HG03175 (cell line): ENCODE measurements at regions not wholly inside any gene's neighbourhood (a gene's known extent, or its start where the extent isn't known, plus 50 kb on each side); places are given as distances from the start of the nearest gene placed in this dataset.

Experiments
- ATAC-seq: cut with Tn5 transposase; IDR thresholded peaks from one replicate; pipeline ENCODE4 v1.9.1; 2021; ENCODE audit warnings: mild to moderate bottlenecking, moderate library complexity; ENCODE audit not compliant: unreplicated experiment

- no peak for ATAC-seq
Observed at GRCh38 chr1:198903203-198903602, 264.4 kb downstream of the PTPRC start.

GRCh38 chr1:198903621-198904020 lies 264.8 kb downstream of the PTPRC start:
- ATAC-seq: no peak

- no peak for ATAC-seq
Observed at GRCh38 chr1:198904321-198904720, 265.5 kb downstream of the PTPRC start.

- ATAC-seq: no peak
Observed at GRCh38 chr1:198906739-198907422, 268.0 kb downstream of the PTPRC start.

- no peak for ATAC-seq
Observed at GRCh38 chr1:198907423-198907746, 268.5 kb downstream of the PTPRC start.

GRCh38 chr1:198908995-198909394 lies 270.2 kb downstream of the PTPRC start:
- no peak for ATAC-seq

- no peak for ATAC-seq
Observed at GRCh38 chr1:198909973-198910372, 271.1 kb downstream of the PTPRC start.

GRCh38 chr1:198910816-198911215 lies 272.0 kb downstream of the PTPRC start:
- no peak for ATAC-seq

GRCh38 chr1:198912046-198912445 lies 273.2 kb downstream of the PTPRC start:
- no peak for ATAC-seq

GRCh38 chr1:198913667-198914066 lies 274.8 kb downstream of the PTPRC start:
- ATAC-seq: no peak

- no peak for ATAC-seq
Observed at GRCh38 chr1:198915327-198916231, 276.7 kb downstream of the PTPRC start.

GRCh38 chr1:198917226-198917625 lies 278.4 kb downstream of the PTPRC start:
- ATAC-seq: no peak

- ATAC-seq: no peak
Observed at GRCh38 chr1:198918920-198919319, 280.1 kb downstream of the PTPRC start.

GRCh38 chr1:198919667-198920398 lies 281.0 kb downstream of the PTPRC start:
- peak; percentile 69 for ATAC-seq

- peak; percentile 62 for ATAC-seq
Observed at GRCh38 chr1:198922638-198923430, 284.0 kb downstream of the PTPRC start.

GRCh38 chr1:198923993-198924392 lies 285.2 kb downstream of the PTPRC start:
- no peak for ATAC-seq

GRCh38 chr1:198925567-198925966 lies 286.7 kb downstream of the PTPRC start:
- ATAC-seq: no peak

- ATAC-seq: no peak
Observed at GRCh38 chr1:198927129-198927528, 288.3 kb downstream of the PTPRC start.

GRCh38 chr1:198929111-198929604 lies 290.3 kb downstream of the PTPRC start:
- peak; percentile 35 for ATAC-seq

- peak; percentile 66 for ATAC-seq
Observed at GRCh38 chr1:198929961-198930599, 291.2 kb downstream of the PTPRC start.
